T-cell (primary cell): ENCODE measurements at regions not wholly inside any gene's neighbourhood (a gene's known extent, or its start where the extent isn't known, plus 50 kb on each side); places are given as distances from the start of the nearest gene placed in this dataset.
"Not testable (repeated sequence)": the region's sequence is repeated elsewhere in the genome, so short reads cannot be mapped to it uniquely, and the experiment has no call there.

Source experiments
- ATAC-seq, 4 experiments: fragments of 200-7000 bp in 3 of 4; fragments of 150-1000 bp in 1 of 4; cut with Tn5 transposase; replicated peaks in 1 of 4; 1 replicate in 3 of 4; 2 replicates in 1 of 4; pipeline ENCODE4 v1.10.0; 2021; ENCODE audit warnings: moderate library complexity in 3 of 4, mild to moderate bottlenecking in 2 of 4, moderate number of reproducible peaks in 1 of 4
- CTCF ChIA-PET, 2 donors: fragments of 300-600 bp; sonication (Branson Sonifier 250); formaldehyde crosslinking; loops; one replicate each; lab custom pipeline; 2022; ENCODE audit warnings: antibody characterized with exemption in 2 of 2; lab: Charles Lee
- POLR2A ChIA-PET, 2 donors: fragments of 300-600 bp; sonication (Branson Sonifier 250); formaldehyde crosslinking; loops; one replicate each; lab custom pipeline; 2022; ENCODE audit warnings: antibody characterized with exemption in 2 of 2; lab: Charles Lee
- DNase-seq, 35 experiments: peaks; one replicate each; pipeline versions ENCODE4 v3.0.0 to v3.0.0-alpha.2; 2013 to 2023
- H3K27ac ChIP-seq: one replicate; pipeline ENCODE4 v1.5.1; 2013; ENCODE audit warnings: low read length
- H3K27me3 ChIP-seq, 2 experiments: replicated peaks in 1 of 2; 1 replicate in 1 of 2; 2 replicates in 1 of 2; pipeline versions ENCODE4 v1.6.1 to v1.7.0; 2013; ENCODE audit warnings: low read length in 1 of 2, mixed read lengths in 1 of 2; ENCODE audit not compliant: control insufficient read depth in 2 of 2, insufficient read depth in 2 of 2; ENCODE audit errors: extremely low read depth in 1 of 2
- H3K36me3 ChIP-seq, 2 donors: 1 replicate in 1 of 2; 2 replicates in 1 of 2; pipeline versions ENCODE4 v1.6.1 to v1.7.0; 2013; ENCODE audit warnings: low read length in 1 of 2; ENCODE audit not compliant: control insufficient read depth in 2 of 2, insufficient read depth in 1 of 2; ENCODE audit errors: extremely low read depth in 1 of 2
- H3K4me1 ChIP-seq, 2 experiments: 1 replicate in 1 of 2; 2 replicates in 1 of 2; pipeline versions ENCODE4 v1.6.1 to v1.7.0; 2013; ENCODE audit warnings: low read length in 2 of 2, mixed read lengths in 1 of 2; ENCODE audit not compliant: insufficient read depth in 2 of 2, control insufficient read depth in 1 of 2; ENCODE audit errors: extremely low read depth in 1 of 2
- H3K4me3 ChIP-seq, 2 donors: 1 replicate in 1 of 2; 2 replicates in 1 of 2; pipeline versions ENCODE4 v1.5.1 to v1.7.0; 2013; ENCODE audit warnings: mild to moderate bottlenecking in 2 of 2, low read length in 1 of 2, moderate library complexity in 1 of 2; ENCODE audit not compliant: control insufficient read depth in 1 of 2; ENCODE audit errors: extremely low read depth in 1 of 2
- H3K9me3 ChIP-seq: 2 replicates; pipeline ENCODE4 v1.7.0; 2013
- H3K27ac Mint-ChIP-seq, 2 donors: one replicate each; pipeline ENCODE4 v1.8.0; 2020 to 2021; ENCODE audit warnings: mild to moderate bottlenecking in 2 of 2, mixed read lengths in 2 of 2
- H3K27me3 Mint-ChIP-seq, 2 donors: one replicate each; pipeline ENCODE4 v1.8.0; 2021 to 2022; ENCODE audit warnings: mixed read lengths in 2 of 2
- H3K36me3 Mint-ChIP-seq: one replicate; pipeline ENCODE4 v1.8.0; 2021; ENCODE audit warnings: mixed read lengths
- H3K4me1 Mint-ChIP-seq, 3 donors: one replicate each; pipeline ENCODE4 v1.8.0; 2020 to 2022; ENCODE audit warnings: mixed read lengths in 3 of 3, mild to moderate bottlenecking in 1 of 3
- H3K4me3 Mint-ChIP-seq, 3 donors: one replicate each; pipeline ENCODE4 v1.8.0; 2020 to 2022; ENCODE audit warnings: mild to moderate bottlenecking in 3 of 3, mixed read lengths in 3 of 3, moderate library complexity in 3 of 3
- H3K9me3 Mint-ChIP-seq, 3 donors: one replicate each; pipeline ENCODE4 v1.8.0; 2020 to 2022; ENCODE audit warnings: mixed read lengths in 3 of 3
- WGBS: methylation state at CpG from one replicate; pipeline ENCODE4 v1.1.5; 2013; ENCODE audit warnings: missing lambda C conversion rate; ENCODE audit not compliant: insufficient coverage; 5-methylcytosine and 5-hydroxymethylcytosine counted together

DNA sequence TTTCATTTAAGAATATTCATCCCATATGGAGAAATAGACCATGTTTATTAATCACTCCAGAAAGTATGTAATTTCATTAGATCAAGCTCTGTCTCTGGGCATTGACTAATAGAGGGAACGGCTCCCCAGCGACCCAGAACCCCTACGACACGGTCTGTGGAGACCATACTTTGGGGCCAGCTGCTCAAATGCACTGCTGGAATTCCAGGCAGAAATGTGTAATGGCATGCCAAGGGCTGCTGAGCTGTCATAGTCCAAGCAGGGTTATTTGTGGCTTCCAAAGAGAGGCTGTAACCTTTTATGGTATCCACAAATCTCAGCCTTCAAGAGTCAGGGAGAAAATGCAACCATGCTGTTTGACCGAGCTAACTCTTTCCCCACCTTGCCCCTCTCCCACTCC, 755.8 kb downstream of the DHX35 start:
- Histone ChIP-seq H3K9me3 (no peaks in the 10 kb centered on the region), H3K36me3 (no peaks in the 10 kb centered on the region), H3K27ac (no peak overlapping the region), H3K4me1 (no peaks in the 10 kb centered on the region), H3K27me3 (no peaks in the 10 kb centered on the region), H3K4me3 (no peak overlapping the region)
- ChIA-PET POLR2A (no interaction called here), CTCF (no interaction called here)
- ATAC-seq (no peak), DNase-seq (no peak)
- Mint-ChIP-seq H3K27me3 (no peaks in the 10 kb centered on the region), H3K4me1 (no peaks in the 10 kb centered on the region), H3K4me3 (no peak overlapping the region), H3K36me3 (no peaks in the 10 kb centered on the region), H3K27ac (no peak overlapping the region), H3K9me3 (peaks cover 0 to 6% (median 3%) of the 10 kb centered on the region in 3 donors)
- 82% methylated on average over 5 of the region's 5 CpGs for WGBS

- CTCF ChIA-PET = no interaction called here
These were observed 754.7 kb downstream of the DHX35 start for GRCh38 chr20:39716796-39717341.

GRCh38 chr20:39713076-39713840, 751.1 kb downstream of the DHX35 start:
- Histone ChIP-seq H3K36me3 (no peaks in the 10 kb centered on the region), H3K27ac (no peak overlapping the region), H3K4me3 (no peak overlapping the region), H3K4me1 (no peaks in the 10 kb centered on the region), H3K27me3 (no peaks in the 10 kb centered on the region), H3K9me3 (no peaks in the 10 kb centered on the region)
- ChIA-PET CTCF (no interaction called here), POLR2A (no interaction called here)
- Mint-ChIP-seq H3K36me3 (no peaks in the 10 kb centered on the region), H3K27me3 (no peaks in the 10 kb centered on the region), H3K4me1 (no peaks in the 10 kb centered on the region), H3K4me3 (no peak overlapping the region), H3K27ac (no peak overlapping the region), H3K9me3 (peaks cover 0 to 10% (median 5%) of the 10 kb centered on the region in 3 donors)
- WGBS = 84% methylated on average over 4 of the region's 4 CpGs
- ATAC-seq = no peak
- no peak for DNase-seq

More at GRCh38 chr20:39716796-39717341, 754.7 kb downstream of the DHX35 start:
- Histone ChIP-seq H3K36me3 (no peaks in the 10 kb centered on the region), H3K27ac (no peak overlapping the region), H3K9me3 (no peaks in the 10 kb centered on the region), H3K4me1 (no peaks in the 10 kb centered on the region), H3K4me3 (no peak overlapping the region), H3K27me3 (no peaks in the 10 kb centered on the region)
- no peak overlapping the region for H3K4me3 Mint-ChIP-seq
- peaks cover 0 to 3% (median 3%) of the 10 kb centered on the region in 3 donors for H3K9me3 Mint-ChIP-seq
- ATAC-seq (no peak), DNase-seq (no peak)
- no peak overlapping the region for H3K27ac Mint-ChIP-seq
- WGBS = no CpG with 5 or more reads among the region's 1 CpG
- no peaks in the 10 kb centered on the region for H3K27me3 Mint-ChIP-seq
- no peaks in the 10 kb centered on the region for H3K36me3 Mint-ChIP-seq
- POLR2A ChIA-PET = no interaction called here
- H3K4me1 Mint-ChIP-seq = no peaks in the 10 kb centered on the region

GRCh38 chr20:39706184-39706663, 744.1 kb downstream of the DHX35 start:
- no peaks in the 10 kb centered on the region for H3K36me3 Mint-ChIP-seq
- H3K4me1 Mint-ChIP-seq = no peaks in the 10 kb centered on the region
- H3K9me3 Mint-ChIP-seq = peaks cover 0 to 9% (median 0%) of the 10 kb centered on the region in 3 donors
- ATAC-seq (no peak), DNase-seq (no peak)
- no peak overlapping the region for H3K4me3 Mint-ChIP-seq
- CTCF ChIA-PET = no interaction called here
- Histone ChIP-seq H3K4me1 (no peaks in the 10 kb centered on the region), H3K4me3 (no peak overlapping the region), H3K27me3 (no peaks in the 10 kb centered on the region), H3K36me3 (no peaks in the 10 kb centered on the region), H3K27ac (no peak overlapping the region), H3K9me3 (no peaks in the 10 kb centered on the region)
- no CpG with 5 or more reads among the region's 3 CpGs for WGBS
- POLR2A ChIA-PET = no interaction called here
- no peak overlapping the region for H3K27ac Mint-ChIP-seq
- no peaks in the 10 kb centered on the region for H3K27me3 Mint-ChIP-seq

GRCh38 chr20:39705032-39705431, 742.9 kb downstream of the DHX35 start:
- Mint-ChIP-seq H3K9me3 (peaks cover 0 to 8% (median 0%) of the 10 kb centered on the region in 3 donors), H3K4me1 (no peaks in the 10 kb centered on the region), H3K27ac (no peak overlapping the region), H3K27me3 (no peaks in the 10 kb centered on the region), H3K36me3 (no peaks in the 10 kb centered on the region), H3K4me3 (no peak overlapping the region)
- no peaks in the 10 kb centered on the region for H3K27me3 ChIP-seq
- no peak overlapping the region for H3K4me3 ChIP-seq
- H3K36me3 ChIP-seq = no peaks in the 10 kb centered on the region
- ChIA-PET CTCF (no interaction called here), POLR2A (no interaction called here)
- WGBS = 60% methylated on average over 1 of the region's 3 CpGs
- H3K4me1 ChIP-seq = no peaks in the 10 kb centered on the region
- no peak for DNase-seq
- H3K9me3 ChIP-seq = no peaks in the 10 kb centered on the region
- H3K27ac ChIP-seq = no peak overlapping the region
- ATAC-seq = no peak

DNA sequence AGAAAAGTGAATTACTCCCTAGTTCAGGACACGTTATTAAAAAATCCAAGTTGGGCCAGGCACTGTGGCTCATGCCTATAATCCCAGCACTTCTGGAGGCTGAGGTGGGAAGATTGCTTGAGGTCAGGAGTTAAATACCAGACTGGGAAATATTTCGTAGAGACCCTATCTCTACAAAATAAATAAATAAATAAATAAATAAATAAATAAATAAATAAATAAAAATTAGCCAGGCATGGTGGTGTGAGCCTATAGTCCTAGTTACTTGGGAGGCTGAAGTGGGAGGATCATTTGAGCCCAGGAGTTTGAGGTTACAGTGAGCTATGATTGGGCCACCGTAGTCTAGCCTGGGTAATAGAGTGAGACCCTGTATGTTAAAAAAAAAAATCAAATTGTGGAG, 741.2 kb downstream of the DHX35 start:
- H3K27me3 ChIP-seq, H3K36me3 Mint-ChIP-seq, H3K4me3 Mint-ChIP-seq, H3K36me3 ChIP-seq, H3K27me3 Mint-ChIP-seq, H3K27ac ChIP-seq, DNase-seq, CTCF ChIA-PET, POLR2A ChIA-PET, H3K4me3 ChIP-seq, H3K27ac Mint-ChIP-seq, H3K9me3 ChIP-seq, ATAC-seq, H3K9me3 Mint-ChIP-seq, H3K4me1 Mint-ChIP-seq, H3K4me1 ChIP-seq: not testable (repeated sequence)
- WGBS = no CpG with 5 or more reads among the region's 3 CpGs
